Kidney epithelial cell (primary cell): ENCODE measurements at regions not wholly inside any gene's neighbourhood (a gene's known extent, or its start where the extent isn't known, plus 50 kb on each side); places are given as distances from the start of the nearest gene placed in this dataset.

Experiments
- DNase-seq: peaks from one replicate; pipeline ENCODE4 v3.0.0-alpha.2; 2010; ENCODE audit warnings: low read depth
- H3K27me3 ChIP-seq: 2 replicates; pipeline ENCODE4 v1.6.0; 2011; ENCODE audit warnings: low read length; ENCODE audit not compliant: control insufficient read depth, insufficient read depth
- H3K36me3 ChIP-seq: 2 replicates; pipeline ENCODE4 v1.5.1; 2011; ENCODE audit warnings: low read length; ENCODE audit not compliant: control insufficient read depth, insufficient read depth
- H3K4me3 ChIP-seq: 2 replicates; pipeline ENCODE4 v1.5.1; 2011; ENCODE audit warnings: low read depth, mild to moderate bottlenecking, control low read depth, low read length
- TF ChIP-seq, protein P1 (sequence below): IDR thresholded peaks from 2 replicates; pipeline ENCODE4 v1.5.1; 2011; ENCODE audit warnings: mild to moderate bottlenecking, moderate library complexity, low read length, control low read depth, inconsistent platforms; ENCODE audit not compliant: insufficient read depth, poor library complexity, severe bottlenecking

DNA sequence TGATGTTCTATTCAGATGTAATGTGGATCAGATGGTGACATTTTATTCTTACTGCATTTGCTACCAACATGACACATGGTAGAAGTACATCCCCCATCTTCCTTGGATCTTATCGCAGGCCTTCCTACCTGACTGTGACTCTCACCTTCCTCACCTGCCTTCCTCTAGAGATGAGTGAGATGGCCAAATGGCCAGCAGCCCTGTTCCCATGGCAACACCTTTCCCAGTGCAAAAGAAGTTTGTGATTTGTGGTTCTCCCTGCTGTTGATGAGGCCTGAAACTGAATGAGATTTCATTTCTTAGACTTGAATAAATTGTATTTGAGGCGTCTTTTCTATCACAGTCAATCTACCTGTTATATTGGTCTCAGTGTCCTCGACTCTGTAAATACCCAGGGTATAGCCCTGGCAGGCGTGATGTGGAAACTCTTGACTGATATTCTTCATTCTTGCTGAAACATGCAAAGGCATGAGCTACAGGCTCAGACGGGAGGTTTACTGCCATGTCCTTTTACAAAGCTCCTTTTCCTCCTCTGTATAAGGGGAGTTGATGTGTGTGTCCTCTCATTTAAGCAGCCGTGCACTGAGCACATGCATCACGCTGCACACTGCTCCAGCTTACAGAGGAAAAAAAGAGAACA lies 440.7 kb upstream of the AKR1E2 start:
- no peak for DNase-seq
- Histone ChIP-seq H3K27me3 (no peaks in the 10 kb centered on the region), H3K4me3 (no peak overlapping the region), H3K36me3 (no peaks in the 10 kb centered on the region)
- TF ChIP-seq, protein P1, sequence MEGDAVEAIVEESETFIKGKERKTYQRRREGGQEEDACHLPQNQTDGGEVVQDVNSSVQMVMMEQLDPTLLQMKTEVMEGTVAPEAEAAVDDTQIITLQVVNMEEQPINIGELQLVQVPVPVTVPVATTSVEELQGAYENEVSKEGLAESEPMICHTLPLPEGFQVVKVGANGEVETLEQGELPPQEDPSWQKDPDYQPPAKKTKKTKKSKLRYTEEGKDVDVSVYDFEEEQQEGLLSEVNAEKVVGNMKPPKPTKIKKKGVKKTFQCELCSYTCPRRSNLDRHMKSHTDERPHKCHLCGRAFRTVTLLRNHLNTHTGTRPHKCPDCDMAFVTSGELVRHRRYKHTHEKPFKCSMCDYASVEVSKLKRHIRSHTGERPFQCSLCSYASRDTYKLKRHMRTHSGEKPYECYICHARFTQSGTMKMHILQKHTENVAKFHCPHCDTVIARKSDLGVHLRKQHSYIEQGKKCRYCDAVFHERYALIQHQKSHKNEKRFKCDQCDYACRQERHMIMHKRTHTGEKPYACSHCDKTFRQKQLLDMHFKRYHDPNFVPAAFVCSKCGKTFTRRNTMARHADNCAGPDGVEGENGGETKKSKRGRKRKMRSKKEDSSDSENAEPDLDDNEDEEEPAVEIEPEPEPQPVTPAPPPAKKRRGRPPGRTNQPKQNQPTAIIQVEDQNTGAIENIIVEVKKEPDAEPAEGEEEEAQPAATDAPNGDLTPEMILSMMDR, result no peak

DNA sequence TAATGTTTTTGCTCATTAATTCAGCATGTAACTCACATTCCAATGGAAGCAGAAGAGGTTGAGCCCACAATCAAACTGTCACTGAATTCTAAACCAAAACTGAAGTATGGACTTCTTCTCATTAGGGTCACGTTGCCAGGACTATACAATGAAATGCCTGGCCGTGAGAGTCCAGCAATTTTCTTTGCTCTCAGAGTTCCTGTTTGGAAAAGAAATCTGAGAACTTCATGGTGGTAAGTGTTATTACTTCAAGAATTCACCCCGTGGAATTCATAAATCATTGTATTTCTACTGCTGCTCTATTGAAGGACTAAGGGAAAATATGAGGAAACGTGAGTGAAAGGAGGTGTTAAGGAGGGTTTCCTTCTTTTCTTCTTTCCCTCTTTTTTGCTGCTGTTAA lies 441.8 kb upstream of the AKR1E2 start:
- Histone ChIP-seq H3K27me3 (no peaks in the 10 kb centered on the region), H3K4me3 (no peak overlapping the region), H3K36me3 (no peaks in the 10 kb centered on the region)
- TF ChIP-seq, protein P1, result no peak
- no peak for DNase-seq

GRCh38 chr10:4383651-4384098 lies 442.3 kb upstream of the AKR1E2 start:
- DNase-seq, result no peak
- H3K4me3 ChIP-seq, result no peak overlapping the region
- TF ChIP-seq, protein P1, result no peak
- no peaks in the 10 kb centered on the region for H3K36me3 ChIP-seq
- no peaks in the 10 kb centered on the region for H3K27me3 ChIP-seq

DNA sequence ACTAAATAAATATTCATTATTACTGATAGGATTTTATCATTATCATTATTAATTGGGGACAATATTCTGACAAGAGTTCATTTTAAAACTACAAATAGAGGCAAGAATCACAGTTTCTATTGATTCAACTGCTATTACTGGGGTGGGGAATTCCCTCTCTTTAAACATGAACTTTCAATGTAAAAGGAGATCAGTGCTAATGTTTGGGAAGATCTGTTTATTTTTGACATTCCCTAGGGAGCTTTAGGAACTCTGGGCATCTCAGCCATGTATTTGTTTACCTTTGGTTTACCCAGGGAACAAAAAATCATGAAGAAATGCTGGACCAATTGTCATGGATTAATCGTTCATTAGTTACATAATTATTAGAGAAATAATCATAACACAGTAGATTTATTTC lies 443.2 kb upstream of the AKR1E2 start:
- H3K36me3 ChIP-seq, result no peaks in the 10 kb centered on the region
- DNase-seq, result no peak
- TF ChIP-seq, protein P1, result no peak
- H3K4me3 ChIP-seq, result no peak overlapping the region
- no peaks in the 10 kb centered on the region for H3K27me3 ChIP-seq

DNA sequence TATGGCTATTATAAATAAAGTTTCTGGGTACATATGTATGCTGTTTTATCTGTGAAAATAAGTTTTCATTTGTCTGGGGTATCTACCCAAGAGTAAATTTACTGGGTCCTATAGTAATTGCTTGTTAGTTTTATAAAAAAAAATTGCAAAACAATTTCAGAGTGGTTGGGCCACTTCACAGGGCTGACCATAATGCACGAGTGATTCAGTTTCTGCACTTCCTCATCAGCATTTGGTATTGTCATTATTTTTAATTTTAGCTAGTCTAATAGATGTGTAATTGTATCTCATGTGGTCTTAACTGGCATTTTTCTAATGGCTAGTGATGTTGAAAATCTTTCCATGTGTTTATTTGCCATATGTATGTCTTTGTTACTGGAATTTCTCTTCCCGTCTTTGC lies 452.4 kb upstream of the AKR1E2 start:
- TF ChIP-seq, protein P1, result no peak
- DNase-seq, result no peak
- Histone ChIP-seq H3K27me3 (no peaks in the 10 kb centered on the region), H3K4me3 (no peak overlapping the region), H3K36me3 (no peaks in the 10 kb centered on the region)

- no peaks in the 10 kb centered on the region for H3K36me3 ChIP-seq
- no peak overlapping the region for H3K4me3 ChIP-seq
- H3K27me3 ChIP-seq, result no peaks in the 10 kb centered on the region
- DNase-seq, result no peak
- TF ChIP-seq, protein P1, result no peak
Observed at GRCh38 chr10:4373098-4373497, 452.9 kb upstream of the AKR1E2 start.
